ENCODE measurements at regions not wholly inside any gene's neighbourhood (a gene's known extent, or its start where the extent isn't known, plus 50 kb on each side); places are given as distances from the start of the nearest gene placed in this dataset.
"Not testable (repeated sequence)": the region's sequence is repeated elsewhere in the genome, so short reads cannot be mapped to it uniquely, and the experiment has no call there.

DNA sequence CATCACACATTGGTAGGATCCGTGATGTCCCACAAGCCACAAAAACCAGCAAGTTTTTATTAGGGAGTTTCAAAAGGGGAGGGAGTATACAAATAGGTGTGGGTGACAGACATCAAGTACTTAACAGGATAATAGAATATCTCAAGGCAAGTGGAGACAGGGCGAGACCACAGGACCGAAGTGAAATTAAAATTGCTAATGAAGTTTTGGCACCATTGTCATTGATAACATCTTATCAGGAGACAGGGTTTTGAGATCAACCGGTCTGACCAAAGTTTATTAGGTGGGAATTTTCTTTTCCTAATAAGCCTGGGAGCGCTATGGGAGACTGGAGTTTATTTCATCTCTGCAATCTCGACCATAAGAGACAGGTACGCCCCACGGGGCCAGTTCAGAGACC is 178.5 kb downstream of the OTOP1 start:
- POLR2A ChIA-PET; H3K4me1 Mint-ChIP-seq; H3K4me3 Mint-ChIP-seq; H3K9me3 Mint-ChIP-seq; H3K27ac Mint-ChIP-seq; DNase-seq; ATAC-seq (ENCODE audit: low read depth); H3K36me3 Mint-ChIP-seq: not testable (repeated sequence)
- peaks cover 39% of the 10 kb centered on the region for H3K27me3 Mint-ChIP-seq

DNA sequence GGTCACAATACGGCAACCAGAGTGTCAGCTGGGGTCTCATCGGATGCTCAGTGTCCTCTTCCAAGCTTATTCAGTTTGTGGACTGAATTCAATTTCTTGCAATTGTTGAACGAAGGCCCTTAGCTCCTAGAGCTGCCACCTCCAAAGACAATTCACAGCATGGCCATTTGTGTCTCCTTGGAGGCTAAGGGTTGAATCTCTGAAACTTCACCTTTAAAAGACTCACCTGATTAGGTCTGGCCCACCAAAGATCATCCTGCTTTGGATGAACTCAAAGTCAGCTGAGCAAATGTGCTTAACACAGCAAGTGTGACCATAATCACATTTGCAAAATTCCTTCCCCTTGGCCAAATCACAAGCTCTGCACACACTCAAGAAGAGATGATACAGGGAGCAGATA is 175.9 kb downstream of the OTOP1 start:
- peaks cover 27% of the 10 kb centered on the region for H3K27me3 Mint-ChIP-seq
- H3K4me1 Mint-ChIP-seq; H3K27ac Mint-ChIP-seq; POLR2A ChIA-PET; ATAC-seq (ENCODE audit: low read depth); DNase-seq; H3K9me3 Mint-ChIP-seq; H3K36me3 Mint-ChIP-seq; H3K4me3 Mint-ChIP-seq: not testable (repeated sequence)

DNA sequence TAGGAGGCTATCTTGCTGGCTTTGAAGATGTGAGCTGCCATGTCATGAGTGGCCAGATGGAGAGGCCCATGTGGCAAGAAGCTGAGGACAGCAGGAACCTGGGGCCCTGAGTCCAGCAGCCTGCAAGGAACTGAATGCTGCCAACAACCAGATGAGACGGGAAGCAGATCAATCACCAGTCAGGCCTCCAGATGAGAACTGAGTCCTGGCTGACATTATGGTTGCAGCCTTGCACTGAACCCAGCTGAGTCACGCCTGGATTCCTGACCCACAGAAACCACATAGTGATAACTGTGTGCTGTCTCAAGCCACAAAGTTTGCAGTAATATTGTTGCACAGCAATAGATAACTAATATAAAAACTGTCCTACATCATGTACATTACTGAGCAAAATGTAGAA is 173.8 kb downstream of the OTOP1 start:
- H3K27me3 Mint-ChIP-seq; H3K9me3 Mint-ChIP-seq; POLR2A ChIA-PET; ATAC-seq (ENCODE audit: low read depth); H3K4me1 Mint-ChIP-seq; H3K4me3 Mint-ChIP-seq; DNase-seq; H3K36me3 Mint-ChIP-seq; H3K27ac Mint-ChIP-seq: not testable (repeated sequence)

DNA sequence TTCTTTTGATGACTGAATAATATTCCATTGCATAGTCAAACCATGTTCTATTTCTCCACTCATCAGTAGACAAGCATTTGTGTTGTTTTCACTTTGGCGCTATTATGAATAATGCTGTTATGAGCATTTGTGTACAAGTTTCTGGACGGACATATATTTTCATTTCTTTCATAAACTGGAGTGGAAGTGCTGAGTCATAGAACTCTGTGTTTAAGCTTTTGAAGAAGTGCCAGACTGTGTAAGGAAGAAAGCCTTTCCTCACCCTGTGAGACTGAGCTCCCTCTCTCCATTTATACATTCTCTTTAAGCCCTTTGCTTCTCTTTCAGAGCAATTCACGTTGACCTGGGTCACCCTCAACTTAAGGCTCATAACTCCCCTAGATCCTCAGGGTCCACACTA is 169.5 kb downstream of the OTOP1 start:
- H3K27ac Mint-ChIP-seq; H3K4me3 Mint-ChIP-seq; POLR2A ChIA-PET; H3K27me3 Mint-ChIP-seq; H3K36me3 Mint-ChIP-seq; H3K9me3 Mint-ChIP-seq; DNase-seq; H3K4me1 Mint-ChIP-seq; ATAC-seq (ENCODE audit: low read depth): not testable (repeated sequence)

DNA sequence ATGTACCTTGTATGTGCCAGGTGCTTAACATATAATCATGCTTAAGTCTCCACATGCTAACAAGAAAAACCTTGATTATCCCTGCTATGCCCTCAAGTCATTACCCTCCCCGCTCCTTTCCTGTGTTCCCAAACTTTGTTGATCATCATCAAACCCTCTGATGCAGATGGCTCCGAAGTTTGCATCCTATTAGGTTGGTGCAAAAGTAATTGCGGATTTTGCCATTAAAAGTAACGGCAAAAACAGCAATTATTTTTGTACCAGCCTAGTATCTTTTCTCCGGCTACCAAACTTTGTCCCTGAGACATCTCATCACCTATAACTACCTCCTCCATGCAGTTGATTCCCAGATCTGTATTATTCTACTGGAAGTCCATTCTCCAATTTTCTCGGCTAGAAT is 142.6 kb downstream of the OTOP1 start:
- POLR2A ChIA-PET; H3K27ac Mint-ChIP-seq; ATAC-seq (ENCODE audit: low read depth); H3K4me3 Mint-ChIP-seq; H3K36me3 Mint-ChIP-seq; H3K9me3 Mint-ChIP-seq; DNase-seq; H3K4me1 Mint-ChIP-seq: not testable (repeated sequence)
- H3K27me3 Mint-ChIP-seq: peaks cover 12% of the 10 kb centered on the region

DNA sequence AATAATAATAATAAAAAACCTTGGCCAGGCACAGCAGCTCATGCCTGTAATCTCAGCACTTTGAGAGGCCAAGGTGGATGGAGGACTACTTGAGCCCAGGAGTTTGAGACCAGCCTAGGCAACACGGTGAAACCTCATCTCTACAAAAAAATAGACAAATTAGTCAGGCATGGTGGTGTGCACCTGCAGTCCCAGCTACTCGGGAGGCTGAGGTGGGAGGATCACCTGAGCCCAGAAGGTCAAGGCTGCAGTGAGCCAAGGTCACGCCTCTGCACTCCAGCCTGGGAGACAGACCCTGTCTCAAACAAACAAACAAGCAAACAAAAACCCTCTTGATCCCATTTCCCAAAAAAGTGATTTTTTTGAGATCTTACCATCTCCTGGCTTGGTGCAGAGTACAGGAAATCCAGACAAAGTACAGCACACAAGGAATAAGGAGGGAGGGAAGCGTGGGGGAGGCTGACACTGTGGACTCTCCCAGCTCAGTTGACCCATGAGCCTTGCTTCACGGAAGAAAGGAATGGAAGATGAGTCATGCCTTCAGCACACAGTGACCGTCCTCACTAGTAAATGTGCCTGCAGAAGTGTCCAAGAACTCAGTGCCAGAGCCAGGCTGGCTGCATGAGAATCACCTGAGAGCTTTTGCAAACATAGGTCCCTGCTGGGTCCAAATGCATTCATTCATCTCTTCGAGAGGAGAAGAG is 136.9 kb downstream of the OTOP1 start:
- DNase-seq; ATAC-seq (ENCODE audit: low read depth); POLR2A ChIA-PET; H3K36me3 Mint-ChIP-seq; H3K4me1 Mint-ChIP-seq; H3K9me3 Mint-ChIP-seq; H3K4me3 Mint-ChIP-seq; H3K27ac Mint-ChIP-seq: not testable (repeated sequence)
- H3K27me3 Mint-ChIP-seq: peaks cover 10% of the 10 kb centered on the region

DNA sequence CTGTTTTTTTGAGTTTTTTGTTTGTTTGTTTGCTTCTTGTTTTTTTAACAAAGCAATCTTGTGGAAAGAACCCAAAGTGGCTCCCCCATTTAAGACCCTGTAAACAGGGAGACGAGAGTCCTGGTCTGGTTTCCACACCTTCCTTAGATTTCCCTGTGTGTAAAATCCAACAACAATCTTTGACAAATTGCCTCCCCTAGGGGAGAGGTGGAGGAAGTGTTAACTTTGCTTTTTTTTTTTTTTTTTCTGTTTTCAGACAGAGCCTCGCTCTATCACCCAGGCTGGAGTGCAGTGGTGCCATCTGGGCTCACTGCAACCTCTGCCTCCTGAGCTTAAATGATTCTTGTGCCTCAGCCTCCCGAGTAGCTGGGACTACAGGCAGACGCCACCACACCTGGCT is 136.0 kb downstream of the OTOP1 start:
- H3K4me1 Mint-ChIP-seq; DNase-seq; H3K36me3 Mint-ChIP-seq; H3K27ac Mint-ChIP-seq; H3K9me3 Mint-ChIP-seq; POLR2A ChIA-PET; H3K4me3 Mint-ChIP-seq; ATAC-seq (ENCODE audit: low read depth): not testable (repeated sequence)
- peaks cover 10% of the 10 kb centered on the region for H3K27me3 Mint-ChIP-seq

DNA sequence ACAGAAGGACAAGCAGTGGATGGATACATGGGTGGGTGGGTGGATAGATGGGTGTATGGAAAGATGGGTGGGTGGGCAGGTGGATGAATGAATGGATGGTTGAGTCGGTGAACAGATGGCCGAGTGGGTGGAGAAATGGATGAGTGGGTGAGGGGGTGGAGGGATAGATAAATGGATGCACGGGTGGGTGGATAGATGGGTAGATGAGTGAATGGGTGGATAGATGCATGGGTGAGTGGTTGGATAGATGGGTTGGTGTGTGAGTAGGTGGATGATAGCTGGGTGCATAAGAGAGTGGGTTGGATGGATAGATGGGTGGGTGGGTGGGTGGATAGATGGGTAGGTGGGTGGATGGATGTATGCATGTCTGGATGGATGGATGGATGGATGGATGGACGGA is 134.6 kb downstream of the OTOP1 start:
- peaks cover 10% of the 10 kb centered on the region for H3K27me3 Mint-ChIP-seq
- DNase-seq; POLR2A ChIA-PET; ATAC-seq (ENCODE audit: low read depth); H3K4me1 Mint-ChIP-seq; H3K4me3 Mint-ChIP-seq; H3K27ac Mint-ChIP-seq; H3K9me3 Mint-ChIP-seq; H3K36me3 Mint-ChIP-seq: not testable (repeated sequence)

DNA sequence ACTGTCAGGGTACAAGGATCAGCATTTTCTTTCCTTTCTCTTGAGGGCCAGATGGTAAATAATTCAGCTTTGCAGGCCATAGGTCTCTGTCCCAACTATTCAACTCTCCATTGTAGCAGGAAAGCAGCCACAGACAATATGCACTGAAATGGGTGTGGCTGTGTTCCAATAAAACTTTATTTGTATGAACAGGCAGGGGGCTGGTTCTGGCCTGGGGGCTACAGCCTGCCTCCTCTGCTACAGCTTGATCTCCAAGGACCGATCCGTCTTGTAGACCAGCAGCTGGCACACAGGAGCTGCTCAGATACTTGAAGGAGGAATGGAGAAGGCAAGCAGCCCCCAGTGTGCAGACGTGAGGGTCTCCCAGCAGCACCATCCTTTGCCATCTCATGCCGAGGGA is 127.1 kb downstream of the OTOP1 start:
- DNase-seq; H3K27ac Mint-ChIP-seq; POLR2A ChIA-PET; H3K9me3 Mint-ChIP-seq; H3K4me3 Mint-ChIP-seq; H3K27me3 Mint-ChIP-seq; H3K36me3 Mint-ChIP-seq; H3K4me1 Mint-ChIP-seq; ATAC-seq (ENCODE audit: low read depth): not testable (repeated sequence)

DNA sequence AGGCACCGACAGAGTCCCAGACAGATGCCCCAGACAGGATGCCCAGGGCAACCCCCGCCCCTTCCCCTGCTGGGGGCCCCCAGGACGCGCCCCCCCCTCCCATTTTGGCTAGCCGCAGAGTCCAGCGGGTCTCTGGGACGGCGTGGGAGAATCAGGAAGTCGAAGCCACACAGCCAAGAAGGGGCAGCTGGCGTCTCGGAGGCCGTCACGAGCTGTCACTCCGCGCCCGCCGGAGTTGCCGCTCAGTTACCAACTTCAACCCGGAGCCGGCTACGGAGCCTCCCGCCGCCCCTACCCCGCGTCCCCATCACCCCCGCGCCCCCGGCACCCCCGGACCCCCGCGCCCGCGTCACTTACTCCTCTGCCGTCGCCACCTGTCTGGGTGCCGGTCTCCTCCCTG is 119.8 kb downstream of the OTOP1 start:
- POLR2A ChIA-PET; DNase-seq; H3K27ac Mint-ChIP-seq; H3K4me1 Mint-ChIP-seq; ATAC-seq (ENCODE audit: low read depth); H3K9me3 Mint-ChIP-seq; H3K36me3 Mint-ChIP-seq: not testable (repeated sequence)
- Mint-ChIP-seq H3K4me3 (peak overlapping the region; percentile 39), H3K27me3 (peaks cover 26% of the 10 kb centered on the region)

DNA sequence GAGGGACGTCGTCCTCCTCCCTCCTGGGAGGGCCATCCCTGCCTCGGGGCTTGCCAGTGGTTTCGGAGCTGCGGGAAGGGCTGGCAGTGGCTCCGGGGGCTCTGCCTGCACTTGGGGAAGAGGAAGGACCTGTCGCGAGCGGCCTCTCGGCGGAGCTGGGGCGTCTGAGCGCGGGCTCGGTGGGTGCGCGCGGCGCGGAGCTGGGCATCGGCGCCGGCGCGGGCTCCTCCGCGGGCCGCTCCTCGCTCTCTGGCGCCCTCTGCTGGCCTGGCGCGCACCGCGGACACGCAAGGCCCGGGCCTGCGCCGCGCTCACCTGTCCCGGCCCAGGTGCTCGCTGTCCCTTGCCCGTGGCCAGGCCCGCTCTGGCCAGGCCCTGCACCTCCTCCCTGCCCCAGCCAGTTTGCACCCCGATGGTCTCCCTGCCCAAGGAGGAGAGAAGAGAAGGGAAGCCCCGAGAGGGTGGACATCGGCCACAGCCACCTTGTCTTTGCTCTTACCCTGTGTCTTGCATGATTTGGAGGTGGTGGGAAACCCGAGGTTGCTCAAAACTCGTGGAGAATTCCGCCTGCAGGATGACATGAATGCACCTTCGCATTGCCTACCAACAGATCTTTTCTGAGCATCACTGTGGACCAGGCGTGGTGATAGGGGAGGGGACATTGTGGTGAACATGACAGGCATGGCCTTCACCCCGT is 119.2 kb downstream of the OTOP1 start:
- POLR2A ChIA-PET, H3K9me3 Mint-ChIP-seq, H3K36me3 Mint-ChIP-seq, H3K27ac Mint-ChIP-seq, H3K4me1 Mint-ChIP-seq: not testable (repeated sequence)
- Mint-ChIP-seq H3K27me3 (peaks cover 24% of the 10 kb centered on the region), H3K4me3 (peak overlapping the region; percentile 43)
- peak; percentile 96 for ATAC-seq (ENCODE audit: low read depth)
- DNase-seq: peak; percentile 88

DNA sequence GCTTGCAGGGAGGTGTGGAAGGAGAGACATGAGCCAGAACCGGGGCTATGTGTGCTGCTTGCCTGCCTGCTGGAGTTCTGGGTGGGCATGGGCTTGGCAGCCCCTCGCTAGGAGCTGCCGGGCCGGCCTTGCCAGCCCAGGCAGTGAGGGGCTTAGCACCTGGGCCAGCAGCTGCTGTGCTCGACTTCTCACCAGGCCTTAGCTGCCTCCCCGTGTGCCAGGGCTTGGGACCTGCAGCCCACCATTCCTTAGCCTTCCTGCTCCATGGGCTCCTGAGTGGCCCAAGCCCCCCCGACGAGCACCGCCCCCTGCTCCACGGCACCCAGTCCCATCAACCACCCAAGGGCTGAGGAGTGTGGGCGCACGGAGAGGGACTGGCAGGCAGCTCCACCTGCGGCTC is 111.3 kb downstream of the OTOP1 start:
- ATAC-seq (ENCODE audit: low read depth); H3K36me3 Mint-ChIP-seq; POLR2A ChIA-PET; H3K27ac Mint-ChIP-seq; H3K4me1 Mint-ChIP-seq; DNase-seq; H3K27me3 Mint-ChIP-seq; H3K4me3 Mint-ChIP-seq; H3K9me3 Mint-ChIP-seq: not testable (repeated sequence)

DNA sequence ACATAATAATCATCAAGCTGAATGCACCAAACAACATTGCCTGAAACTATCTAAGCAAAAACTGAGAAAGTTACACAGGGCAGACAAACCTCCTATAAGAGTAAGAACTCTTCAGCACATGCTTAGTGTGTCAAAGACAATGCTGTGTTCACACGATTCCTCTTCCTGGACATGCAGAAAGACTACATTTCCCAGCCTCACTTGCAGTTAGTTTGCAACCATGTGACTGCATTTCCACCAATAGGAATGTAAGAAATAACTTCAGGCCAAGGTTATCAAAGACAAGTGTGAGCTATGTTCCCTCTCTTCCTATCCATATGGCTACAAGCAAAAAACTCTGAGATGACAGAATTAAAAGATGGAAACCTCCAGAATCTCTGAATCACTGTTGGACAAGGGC is 109.8 kb downstream of the OTOP1 start:
- H3K9me3 Mint-ChIP-seq; DNase-seq; H3K27me3 Mint-ChIP-seq; H3K4me3 Mint-ChIP-seq; H3K27ac Mint-ChIP-seq; H3K4me1 Mint-ChIP-seq; ATAC-seq (ENCODE audit: low read depth); POLR2A ChIA-PET; H3K36me3 Mint-ChIP-seq: not testable (repeated sequence)

DNA sequence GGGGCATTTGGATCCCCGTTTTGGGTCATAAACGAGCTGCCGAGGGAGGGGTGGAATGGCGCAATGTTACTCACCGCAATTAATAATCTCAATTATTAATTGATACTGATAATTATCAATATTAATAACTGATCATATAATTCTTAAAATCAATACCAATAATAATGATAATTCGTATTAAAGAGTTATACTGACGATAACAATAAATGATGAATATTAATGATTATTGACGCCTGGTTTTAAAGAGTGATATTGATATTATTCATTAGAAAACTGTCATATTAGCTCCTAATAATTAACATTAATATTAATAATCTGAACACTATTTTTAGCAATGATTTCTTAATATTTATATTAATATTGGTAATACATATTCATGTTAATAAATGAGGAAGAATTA is 92.4 kb downstream of the OTOP1 start:
- H3K9me3 Mint-ChIP-seq; H3K27me3 Mint-ChIP-seq; H3K27ac Mint-ChIP-seq; POLR2A ChIA-PET; ATAC-seq (ENCODE audit: low read depth); H3K4me3 Mint-ChIP-seq; H3K36me3 Mint-ChIP-seq; H3K4me1 Mint-ChIP-seq; DNase-seq: not testable (repeated sequence)

All from activated naive CD8-positive, alpha-beta T cell treated with anti-CD3 and anti-CD28 coated beads, Interleukin-2, amount 10 ng/mL, durations not matched to agents 7 days and 5 days (primary cell).